Activated naive CD8-positive, alpha-beta T cell treated with anti-CD3 and anti-CD28 coated beads for 36 hours (primary cell): ENCODE measurements at regions not wholly inside any gene's neighbourhood (a gene's known extent, or its start where the extent isn't known, plus 50 kb on each side); places are given as distances from the start of the nearest gene placed in this dataset.
A peak's percentile ranks its signal among the peaks of the same experiment; 100 is the strongest.
"Not testable (repeated sequence)": the region's sequence is repeated elsewhere in the genome, so short reads cannot be mapped to it uniquely, and the experiment has no call there.

Experiments used
- DNase-seq: peaks from one replicate; pipeline ENCODE4 v3.0.0; 2021
- H3K27ac Mint-ChIP-seq: one replicate; pipeline ENCODE4 v1.8.0; 2022; ENCODE audit warnings: mild to moderate bottlenecking, moderate library complexity, mixed read lengths
- H3K27me3 Mint-ChIP-seq: one replicate; pipeline ENCODE4 v1.8.0; 2022; ENCODE audit warnings: mild to moderate bottlenecking, mixed read lengths
- H3K36me3 Mint-ChIP-seq: one replicate; pipeline ENCODE4 v1.8.0; 2021; ENCODE audit warnings: mild to moderate bottlenecking, mixed read lengths
- H3K4me1 Mint-ChIP-seq: one replicate; pipeline ENCODE4 v1.8.0; 2021; ENCODE audit warnings: mixed read lengths
- H3K4me3 Mint-ChIP-seq: one replicate; pipeline ENCODE4 v1.8.0; 2022; ENCODE audit warnings: mild to moderate bottlenecking, moderate library complexity, mixed read lengths
- H3K9me3 Mint-ChIP-seq: one replicate; pipeline ENCODE4 v1.8.0; 2022; ENCODE audit warnings: mixed read lengths

DNA sequence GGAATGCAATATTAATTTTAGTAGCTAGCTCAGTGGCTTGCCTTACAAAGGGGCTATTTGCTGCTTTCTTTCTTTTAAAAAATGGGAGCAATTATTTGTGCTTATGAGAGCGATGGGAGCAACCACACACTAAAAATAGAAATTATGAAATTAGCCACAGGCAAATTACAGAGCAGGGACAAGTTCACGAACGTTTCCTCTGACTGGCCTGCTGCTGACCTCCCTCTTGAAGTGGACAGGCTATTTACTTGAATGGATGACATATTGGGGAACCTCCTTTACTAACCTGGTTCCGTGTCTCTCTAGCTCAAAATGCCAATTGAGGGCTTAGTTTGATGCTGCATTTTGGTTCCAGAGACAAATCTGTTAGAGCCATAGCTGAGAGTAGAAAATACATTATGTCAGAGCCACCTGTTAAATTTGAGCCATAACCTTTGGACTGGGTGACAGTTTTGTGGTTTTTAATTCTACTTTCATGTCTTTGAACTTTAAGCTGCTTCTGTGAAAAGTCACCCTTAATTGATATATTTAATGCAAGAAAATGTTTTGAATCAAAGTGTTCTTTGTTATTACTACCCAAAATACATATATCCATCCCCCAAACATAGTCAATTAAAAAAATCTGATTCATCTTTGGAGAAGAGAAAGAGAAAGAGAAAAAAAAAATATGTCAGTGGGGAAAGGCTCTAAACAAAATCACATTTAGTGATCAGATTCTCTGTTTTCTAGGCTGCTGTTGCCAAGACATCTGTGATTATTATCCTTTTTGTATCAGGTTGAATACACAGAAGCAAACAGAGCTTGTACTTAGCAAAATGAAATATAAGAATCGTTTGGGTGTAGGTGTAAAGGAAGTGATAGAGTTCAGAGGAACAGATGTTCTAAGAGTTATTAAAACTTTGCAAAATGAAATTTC is 351.9 kb downstream of the ADGRL2 start:
- no peaks in the 10 kb centered on the region for H3K36me3 Mint-ChIP-seq
- peaks cover 9% of the 10 kb centered on the region for H3K4me1 Mint-ChIP-seq
- H3K4me3 Mint-ChIP-seq = no peak overlapping the region
- no peaks in the 10 kb centered on the region for H3K27me3 Mint-ChIP-seq
- H3K27ac Mint-ChIP-seq = peak overlapping the region; percentile 72
- H3K9me3 Mint-ChIP-seq = no peaks in the 10 kb centered on the region
- DNase-seq = no peak

DNA sequence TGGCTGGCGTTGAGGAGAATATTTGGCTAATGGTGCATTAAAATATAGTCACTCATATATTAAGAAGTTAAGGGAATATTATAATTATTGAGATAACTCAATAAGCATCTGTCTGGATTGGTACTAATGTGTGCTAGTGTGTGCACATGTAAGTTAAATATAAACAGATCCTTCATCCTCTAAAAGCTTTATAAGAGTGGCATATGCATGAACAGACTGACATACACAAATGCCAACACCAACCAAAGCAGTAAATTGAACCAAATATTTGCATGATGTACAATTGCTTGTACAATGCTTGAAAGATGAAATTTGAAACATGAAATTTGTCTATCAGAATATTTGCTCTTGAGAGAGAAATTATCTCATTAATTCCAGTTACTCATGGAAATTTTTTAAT is 344.9 kb downstream of the ADGRL2 start:
- H3K9me3 Mint-ChIP-seq = peaks cover 5% of the 10 kb centered on the region
- no peaks in the 10 kb centered on the region for H3K27me3 Mint-ChIP-seq
- no peak overlapping the region for H3K27ac Mint-ChIP-seq
- H3K4me1 Mint-ChIP-seq = no peaks in the 10 kb centered on the region
- DNase-seq = no peak
- H3K36me3 Mint-ChIP-seq = peaks cover 2% of the 10 kb centered on the region
- no peak overlapping the region for H3K4me3 Mint-ChIP-seq

DNA sequence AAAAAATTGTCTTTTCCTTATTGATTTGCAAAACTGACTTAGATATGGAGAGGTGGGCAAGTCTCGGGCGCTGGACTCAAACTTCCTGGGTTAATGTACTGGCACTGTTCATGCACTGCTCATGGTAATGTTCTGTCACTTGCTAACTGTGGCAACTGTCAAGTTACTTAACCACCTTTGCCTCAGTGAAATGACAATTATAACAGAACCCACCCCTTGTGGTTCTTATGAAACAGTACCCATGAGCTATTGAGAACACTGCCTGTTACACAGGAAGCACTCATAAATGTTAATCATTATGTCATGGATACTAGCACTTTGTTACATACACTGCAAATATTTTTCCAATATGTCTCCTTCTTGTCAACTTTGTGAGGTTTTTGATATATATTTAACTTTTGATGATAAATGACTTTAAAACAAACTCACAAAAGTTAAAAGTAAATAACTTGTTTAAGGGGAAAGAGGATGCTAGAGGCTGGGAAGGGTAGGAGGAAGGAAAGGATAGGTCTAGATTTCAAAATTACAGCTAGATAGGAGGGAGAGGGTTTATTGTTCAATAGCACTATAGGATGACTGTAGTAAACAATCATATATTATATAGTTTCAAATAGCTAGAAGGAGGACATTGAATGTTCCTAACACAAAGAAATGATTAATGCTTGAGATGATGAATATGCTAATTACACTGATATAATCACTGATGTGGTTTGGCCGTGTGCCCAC is 342.5 kb downstream of the ADGRL2 start:
- no peak for DNase-seq
- H3K4me1 Mint-ChIP-seq = no peaks in the 10 kb centered on the region
- no peaks in the 10 kb centered on the region for H3K27me3 Mint-ChIP-seq
- no peak overlapping the region for H3K27ac Mint-ChIP-seq
- H3K36me3 Mint-ChIP-seq = peaks cover 2% of the 10 kb centered on the region
- no peak overlapping the region for H3K4me3 Mint-ChIP-seq
- peaks cover 5% of the 10 kb centered on the region for H3K9me3 Mint-ChIP-seq

DNA sequence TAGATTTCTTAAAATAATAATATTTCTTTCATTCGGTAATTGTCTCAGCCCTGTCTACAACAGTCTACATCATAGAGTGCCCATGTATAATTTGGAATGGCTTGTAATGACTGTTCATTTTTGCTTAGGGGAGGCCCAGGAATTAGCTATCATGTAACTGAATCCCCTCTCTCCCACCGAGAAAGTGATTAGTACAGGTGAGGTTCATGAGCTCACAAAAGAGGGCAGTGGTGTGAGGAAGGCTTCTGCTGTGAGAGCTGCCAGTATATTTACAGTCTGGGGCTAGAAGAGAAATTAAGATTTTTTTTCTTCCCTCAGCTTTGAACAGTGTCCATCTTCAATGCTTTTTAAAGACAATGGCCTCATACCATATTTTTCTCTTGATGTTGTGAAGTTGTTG is 340.7 kb downstream of the ADGRL2 start:
- no peak overlapping the region for H3K4me3 Mint-ChIP-seq
- H3K36me3 Mint-ChIP-seq = peaks cover 2% of the 10 kb centered on the region
- H3K4me1 Mint-ChIP-seq = no peaks in the 10 kb centered on the region
- peaks cover 5% of the 10 kb centered on the region for H3K9me3 Mint-ChIP-seq
- no peak overlapping the region for H3K27ac Mint-ChIP-seq
- no peaks in the 10 kb centered on the region for H3K27me3 Mint-ChIP-seq
- no peak for DNase-seq

DNA sequence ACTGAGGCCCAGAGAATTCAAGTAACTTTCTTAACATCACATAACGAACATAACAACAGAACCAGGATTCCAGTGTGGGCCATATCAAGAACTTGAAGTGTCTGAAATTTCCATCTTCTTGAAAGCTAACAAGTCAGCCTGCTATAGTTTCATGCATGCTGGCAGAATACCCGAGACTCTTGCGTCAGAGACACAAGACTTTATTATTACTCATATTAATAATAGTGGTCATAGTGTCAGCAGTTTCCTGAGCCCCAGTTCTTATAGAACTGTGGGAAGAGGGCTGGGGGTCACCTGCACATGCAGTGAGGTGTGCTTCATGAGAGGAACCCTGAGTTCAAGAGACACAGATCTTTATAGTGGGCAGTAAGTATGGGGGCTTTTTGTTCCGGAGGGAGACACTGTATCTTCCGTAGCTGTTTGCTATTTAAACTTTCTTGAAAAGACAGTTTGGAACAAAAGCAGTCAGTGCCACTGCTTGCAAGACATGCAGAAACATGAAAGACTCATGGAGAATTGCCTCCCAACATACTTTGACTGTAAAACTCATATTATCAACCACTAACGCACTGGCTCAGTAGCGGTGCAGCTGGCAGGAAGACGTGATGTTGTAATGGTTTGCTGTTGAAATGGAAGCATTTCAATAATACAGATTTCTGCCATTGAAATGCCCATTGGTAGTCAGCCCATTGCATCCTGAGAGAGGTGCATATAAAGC is 339.2 kb downstream of the ADGRL2 start:
- Mint-ChIP-seq H3K4me3 (no peak overlapping the region), H3K4me1 (no peaks in the 10 kb centered on the region), H3K27ac (no peak overlapping the region), H3K36me3 (peaks cover 2% of the 10 kb centered on the region), H3K9me3 (peaks cover 5% of the 10 kb centered on the region), H3K27me3 (no peaks in the 10 kb centered on the region)
- DNase-seq = no peak

DNA sequence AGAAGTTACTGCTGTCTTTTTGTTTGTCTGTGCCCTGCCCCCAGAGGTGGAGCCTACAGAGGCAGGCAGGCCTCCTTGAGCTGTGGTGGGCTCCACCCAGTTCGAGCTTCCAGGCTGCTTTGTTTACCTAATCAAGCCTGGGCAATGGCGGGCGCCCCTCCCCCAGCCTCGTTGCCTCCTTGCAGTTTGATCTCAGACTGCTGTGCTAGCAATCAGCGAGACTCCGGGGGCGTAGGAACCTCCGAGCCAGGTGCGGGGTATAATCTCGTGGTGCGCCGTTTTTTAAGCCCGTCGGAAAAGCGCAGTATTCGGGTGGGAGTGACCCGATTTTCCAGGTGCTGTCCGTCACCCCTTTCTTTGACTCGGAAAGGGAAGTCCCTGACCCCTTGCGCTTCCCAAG is 335.6 kb downstream of the ADGRL2 start:
- not testable (repeated sequence) for H3K4me1 Mint-ChIP-seq, H3K9me3 Mint-ChIP-seq, DNase-seq, H3K27me3 Mint-ChIP-seq, H3K4me3 Mint-ChIP-seq, H3K27ac Mint-ChIP-seq, H3K36me3 Mint-ChIP-seq

DNA sequence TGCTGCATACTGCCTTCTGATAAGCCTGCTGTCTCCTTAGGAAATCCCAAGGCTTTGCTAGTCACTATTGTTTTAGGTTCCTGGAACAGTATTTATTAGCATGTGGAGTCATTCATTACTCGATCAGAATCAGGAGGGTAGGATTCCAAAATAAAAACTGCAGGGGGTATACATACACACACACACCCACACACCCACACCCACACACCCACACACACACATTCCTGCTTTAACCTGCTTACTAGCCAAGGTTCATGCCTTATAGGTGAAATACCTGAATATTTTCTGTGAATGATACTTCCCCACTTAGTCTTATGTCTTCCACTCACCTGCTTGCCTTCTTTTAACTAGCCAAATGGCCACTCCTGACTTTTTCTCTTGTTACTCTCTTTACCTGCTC is 325.1 kb downstream of the ADGRL2 start:
- Mint-ChIP-seq H3K4me1 (no peaks in the 10 kb centered on the region), H3K27me3 (no peaks in the 10 kb centered on the region), H3K36me3 (no peaks in the 10 kb centered on the region), H3K27ac (no peak overlapping the region), H3K4me3 (no peak overlapping the region), H3K9me3 (no peaks in the 10 kb centered on the region)
- DNase-seq = no peak

DNA sequence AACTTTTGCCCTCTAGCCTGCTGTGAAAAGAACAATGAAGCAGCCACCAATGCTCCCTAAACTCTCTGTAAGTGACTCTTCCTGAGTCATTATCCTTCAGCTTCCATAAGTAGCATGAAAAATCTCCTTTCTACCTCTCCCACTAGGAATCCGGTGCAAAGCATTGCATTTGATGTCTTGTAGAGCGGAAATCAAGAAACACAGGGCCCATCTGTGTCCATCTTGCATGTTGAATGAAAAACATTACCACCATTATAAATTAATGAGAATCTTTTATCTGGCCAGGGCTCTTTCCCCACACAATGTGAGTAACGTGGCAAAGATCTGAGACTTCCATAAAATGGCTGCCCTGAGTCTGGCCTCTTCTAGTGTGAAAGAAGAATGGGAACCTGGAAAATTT is 324.4 kb downstream of the ADGRL2 start:
- no peaks in the 10 kb centered on the region for H3K9me3 Mint-ChIP-seq
- H3K27me3 Mint-ChIP-seq = no peaks in the 10 kb centered on the region
- H3K36me3 Mint-ChIP-seq = no peaks in the 10 kb centered on the region
- DNase-seq = no peak
- H3K4me3 Mint-ChIP-seq = no peak overlapping the region
- no peak overlapping the region for H3K27ac Mint-ChIP-seq
- no peaks in the 10 kb centered on the region for H3K4me1 Mint-ChIP-seq

DNA sequence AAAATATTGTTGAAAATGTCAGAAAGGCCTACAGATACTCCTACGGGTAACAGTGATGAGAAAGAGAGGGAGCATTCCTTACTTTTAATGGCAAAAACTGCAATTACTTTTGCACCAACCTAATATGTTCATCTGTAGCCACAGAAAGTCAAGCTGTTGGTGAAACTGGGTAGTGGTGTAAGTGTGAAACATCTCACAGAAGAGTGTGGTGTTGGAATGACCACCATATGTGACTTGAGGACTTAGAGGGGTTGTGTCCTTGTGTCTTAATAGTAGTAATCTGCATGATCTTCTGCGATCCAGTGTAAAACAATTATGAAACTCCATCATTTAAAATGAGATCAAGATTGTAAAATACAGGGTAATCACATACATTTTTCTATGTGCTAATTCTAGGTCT is 320.7 kb downstream of the ADGRL2 start:
- no peaks in the 10 kb centered on the region for H3K36me3 Mint-ChIP-seq
- no peak for DNase-seq
- no peak overlapping the region for H3K4me3 Mint-ChIP-seq
- H3K27ac Mint-ChIP-seq = no peak overlapping the region
- no peaks in the 10 kb centered on the region for H3K27me3 Mint-ChIP-seq
- H3K9me3 Mint-ChIP-seq = no peaks in the 10 kb centered on the region
- no peaks in the 10 kb centered on the region for H3K4me1 Mint-ChIP-seq

DNA sequence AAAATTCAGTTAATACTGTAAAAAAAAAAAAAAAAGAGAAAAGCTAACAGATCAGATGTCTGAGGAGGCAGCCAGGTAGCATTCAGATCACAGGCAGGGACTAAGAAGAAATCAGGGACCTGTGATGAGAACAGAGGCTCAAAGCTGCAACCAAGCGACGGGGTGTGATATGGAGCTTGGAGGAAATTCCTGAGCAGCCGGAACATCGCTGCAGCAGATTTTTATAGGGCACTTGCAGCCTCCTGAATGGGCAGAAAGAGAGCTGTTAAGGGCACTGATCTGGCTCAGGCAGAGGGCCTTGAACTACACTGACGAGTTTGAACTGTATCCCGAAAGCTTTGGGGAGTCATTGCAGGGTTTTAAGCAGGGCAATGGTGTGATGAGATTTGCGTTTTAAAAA is 315.4 kb downstream of the ADGRL2 start:
- H3K4me3 Mint-ChIP-seq = no peak overlapping the region
- no peaks in the 10 kb centered on the region for H3K36me3 Mint-ChIP-seq
- H3K27ac Mint-ChIP-seq = no peak overlapping the region
- no peaks in the 10 kb centered on the region for H3K9me3 Mint-ChIP-seq
- no peak for DNase-seq
- H3K4me1 Mint-ChIP-seq = no peaks in the 10 kb centered on the region
- H3K27me3 Mint-ChIP-seq = no peaks in the 10 kb centered on the region

DNA sequence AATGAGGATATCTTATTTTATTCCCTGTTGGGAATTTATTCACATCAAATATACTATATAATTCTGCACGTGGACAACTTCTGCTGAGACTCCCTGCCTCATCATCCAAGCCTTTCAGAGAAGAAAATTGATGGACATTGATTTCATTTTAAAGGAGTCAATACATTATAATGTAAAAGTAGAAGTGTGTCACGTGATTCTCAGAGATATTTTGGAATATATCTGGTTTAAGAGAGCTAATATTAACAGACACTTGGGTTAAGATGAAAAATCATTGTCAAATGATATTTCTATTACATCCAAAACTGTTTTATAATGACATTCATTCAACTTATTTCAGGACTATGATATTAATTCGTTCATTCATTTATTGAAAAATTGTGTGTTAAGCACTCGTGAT is 314.2 kb downstream of the ADGRL2 start:
- H3K9me3 Mint-ChIP-seq = no peaks in the 10 kb centered on the region
- no peaks in the 10 kb centered on the region for H3K4me1 Mint-ChIP-seq
- H3K27ac Mint-ChIP-seq = no peak overlapping the region
- H3K27me3 Mint-ChIP-seq = no peaks in the 10 kb centered on the region
- no peaks in the 10 kb centered on the region for H3K36me3 Mint-ChIP-seq
- no peak for DNase-seq
- H3K4me3 Mint-ChIP-seq = no peak overlapping the region

DNA sequence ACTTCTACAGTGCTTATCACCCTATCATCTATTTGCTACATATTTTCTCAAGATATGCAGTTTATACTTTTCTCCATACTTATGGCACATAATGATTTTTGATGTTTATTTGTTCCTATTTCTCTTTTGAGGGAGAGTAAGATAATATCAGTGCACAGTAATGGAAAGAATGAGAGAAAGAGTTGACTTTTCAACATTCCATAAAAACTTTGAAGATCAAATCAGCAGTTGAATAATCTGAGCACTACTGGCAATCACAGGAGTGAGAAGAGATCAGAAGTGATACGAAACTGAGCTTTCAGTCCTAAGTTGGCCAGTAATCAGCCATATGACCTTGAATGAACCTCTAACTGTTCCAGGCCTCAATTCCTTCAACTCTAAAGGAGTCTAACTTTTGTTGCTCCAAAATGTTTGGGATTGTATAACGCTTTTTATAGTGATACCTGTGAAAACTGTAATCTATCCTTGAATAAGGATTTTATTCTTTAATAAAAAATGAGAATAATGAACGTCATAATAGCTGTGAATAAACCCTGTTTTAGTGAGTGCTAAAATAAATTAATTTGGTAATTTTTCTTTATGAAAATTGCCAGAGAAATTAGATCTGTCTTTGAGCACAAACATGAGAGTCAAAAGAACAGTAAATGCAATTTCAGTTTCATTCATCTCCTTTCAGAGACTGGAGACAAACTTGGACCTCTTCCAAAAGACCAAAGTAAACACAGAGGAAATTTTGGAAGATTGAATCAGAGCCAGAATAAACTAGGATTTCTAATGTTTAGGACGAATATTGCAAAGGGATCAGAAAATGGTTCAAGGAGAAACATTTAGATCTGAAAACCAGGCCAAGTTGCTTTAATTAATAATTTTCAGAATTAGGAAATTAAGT is 309.9 kb downstream of the ADGRL2 start:
- Mint-ChIP-seq H3K4me3 (no peak overlapping the region), H3K27me3 (peaks cover 4% of the 10 kb centered on the region), H3K4me1 (no peaks in the 10 kb centered on the region), H3K36me3 (no peaks in the 10 kb centered on the region), H3K9me3 (no peaks in the 10 kb centered on the region), H3K27ac (no peak overlapping the region)
- no peak for DNase-seq

DNA sequence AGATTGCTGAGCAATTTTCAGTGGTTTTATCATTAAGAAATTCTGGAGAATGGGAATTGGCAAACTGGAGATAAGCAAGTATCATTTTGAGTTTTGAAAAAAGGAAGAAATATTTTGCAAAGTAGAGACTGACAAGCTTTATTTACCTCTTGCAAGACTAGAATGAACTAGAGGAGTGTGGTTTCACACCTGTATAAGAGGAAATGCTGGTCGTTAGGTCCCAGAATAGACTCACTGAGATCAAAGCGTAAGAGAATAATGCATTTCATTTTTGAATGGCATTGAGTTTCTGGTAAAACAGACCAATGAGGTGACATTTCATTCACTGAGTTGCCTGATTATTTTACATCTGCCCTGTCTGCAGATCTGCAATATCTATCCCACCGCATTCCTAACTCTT is 308.1 kb downstream of the ADGRL2 start:
- Mint-ChIP-seq H3K27me3 (peaks cover 4% of the 10 kb centered on the region), H3K27ac (no peak overlapping the region), H3K4me3 (no peak overlapping the region), H3K9me3 (peaks cover 1% of the 10 kb centered on the region), H3K36me3 (no peaks in the 10 kb centered on the region), H3K4me1 (no peaks in the 10 kb centered on the region)
- DNase-seq = no peak

DNA sequence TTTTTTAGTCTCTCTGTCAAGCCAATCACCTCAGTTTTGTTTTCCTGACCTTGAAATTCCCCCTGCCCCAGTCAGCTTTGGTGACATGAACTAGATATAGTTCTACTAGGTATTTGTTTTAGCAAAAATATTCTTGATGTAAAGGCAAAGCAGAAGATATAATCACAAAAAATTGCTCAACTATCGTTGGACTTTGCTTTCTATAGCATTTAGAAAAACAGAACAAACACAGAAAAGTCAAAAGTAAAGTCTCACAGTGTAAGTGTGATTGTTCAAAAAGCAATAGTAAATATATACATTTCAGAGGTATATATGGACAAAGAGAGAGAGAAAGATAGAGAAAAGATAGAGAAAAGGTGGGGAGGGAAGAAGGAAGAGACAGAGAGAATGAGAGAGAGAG is 305.9 kb downstream of the ADGRL2 start:
- no peak for DNase-seq
- Mint-ChIP-seq H3K4me1 (no peaks in the 10 kb centered on the region), H3K4me3 (no peak overlapping the region), H3K36me3 (no peaks in the 10 kb centered on the region), H3K9me3 (peaks cover 1% of the 10 kb centered on the region), H3K27ac (no peak overlapping the region), H3K27me3 (peaks cover 4% of the 10 kb centered on the region)

DNA sequence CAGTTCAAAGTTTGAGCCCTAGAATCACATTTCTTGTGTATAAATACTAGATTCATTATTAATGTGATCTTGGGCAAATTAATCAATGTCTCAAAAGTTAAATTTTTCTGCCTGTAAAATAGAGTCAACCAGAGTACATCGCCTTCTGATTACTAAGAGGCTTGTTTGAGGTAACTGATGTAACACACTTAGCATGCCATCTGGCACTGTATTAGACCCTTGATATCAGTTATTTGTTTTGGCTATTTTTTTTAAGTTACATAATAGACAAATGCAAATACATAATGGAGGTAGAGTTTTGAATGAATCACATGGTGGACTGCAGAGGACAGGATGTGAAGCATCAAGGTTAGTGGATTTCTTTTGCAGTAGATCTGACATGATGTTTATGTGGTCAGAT is 298.4 kb downstream of the ADGRL2 start:
- Mint-ChIP-seq H3K27ac (no peak overlapping the region), H3K4me3 (no peak overlapping the region), H3K36me3 (no peaks in the 10 kb centered on the region), H3K4me1 (no peaks in the 10 kb centered on the region), H3K9me3 (no peaks in the 10 kb centered on the region), H3K27me3 (no peaks in the 10 kb centered on the region)
- no peak for DNase-seq
